Body of pancreas (tissue), 4 donors: ENCODE measurements at regions not wholly inside any gene's neighbourhood (a gene's known extent, or its start where the extent isn't known, plus 50 kb on each side); places are given as distances from the start of the nearest gene placed in this dataset.

Source experiments
- ATAC-seq: fragments of 150-250 bp; one replicate; pipeline ENCODE4 v1.9.1; 2016
- DNase-seq, 4 donors: peaks; one replicate each; pipeline ENCODE4 v3.0.0-alpha.2; 2019
- H3K27ac ChIP-seq, 4 donors: fragments of 200-600 bp; sonication (generic); 1 replicate in 3 of 4; 2 replicates in 1 of 4; pipeline versions ENCODE4 v1.5.1 to v1.6.1; 2016 to 2019; ENCODE audit warnings: mild to moderate bottlenecking in 1 of 4, mixed read lengths in 1 of 4, moderate library complexity in 1 of 4
- H3K27me3 ChIP-seq, 2 donors: fragments of 200-600 bp; sonication (generic); one replicate each; pipeline ENCODE4 v1.6.0; 2016; ENCODE audit warnings: mild to moderate bottlenecking in 1 of 2
- H3K36me3 ChIP-seq, 2 donors: fragments of 200-600 bp; sonication (generic); replicated peaks in 1 of 2; 2 replicates each; pipeline ENCODE4 v1.5.1; 2016; ENCODE audit warnings: low read depth in 2 of 2; ENCODE audit not compliant: insufficient read depth in 1 of 2
- H3K4me1 ChIP-seq: fragments of 200-600 bp; sonication (generic); one replicate; pipeline ENCODE4 v1.6.0; 2016
- H3K4me3 ChIP-seq, 2 donors: fragments of 200-600 bp; sonication (generic); 1 replicate in 1 of 2; 2 replicates in 1 of 2; pipeline ENCODE4 v1.5.1; 2016 to 2019
- H3K9me3 ChIP-seq, 3 donors: fragments of 200-600 bp; sonication (generic); 1 replicate in 2 of 3; 2 replicates in 1 of 3; pipeline ENCODE4 v1.5.1; 2016
- CTCF ChIP-seq, 7 experiments: fragments of 450-650 bp in 4 of 7; fragments of 200-600 bp in 3 of 7; sonication (generic) in 3 of 7; IDR thresholded peaks; one replicate each; pipeline ENCODE4 v1.5.1; 2016 to 2019; ENCODE audit warnings: antibody characterized with exemption in 7 of 7
- POLR2A ChIP-seq, 3 donors: fragments of 450-650 bp; IDR thresholded peaks; one replicate each; pipeline ENCODE4 v1.6.1; 2016; ENCODE audit warnings: antibody characterized with exemption in 3 of 3, mild to moderate bottlenecking in 2 of 3
- WGBS, 2 donors: methylation state at CpG; one replicate each; pipeline ENCODE4 v1.1.5; 2017; 5-methylcytosine and 5-hydroxymethylcytosine counted together
- intact Hi-C: fragments of 100-400 bp; cut with DNase I; formaldehyde crosslinking; loops from one replicate; pipeline ENCODE4 v1.15.1; 2023

- no peak for DNase-seq
- WGBS, 2 donors = 43 to 61% methylated on average over 2 of the region's 2 CpGs
- H3K27me3 ChIP-seq = peaks cover 0 to 47% of the 10 kb centered on the region in 2 donors
- H3K9me3 ChIP-seq = no peaks in the 10 kb centered on the region
- H3K4me1 ChIP-seq = peaks cover 30% of the 10 kb centered on the region
- intact Hi-C loops = no loop called here
- TF ChIP-seq POLR2A (IDR thresholded peaks at IDR 0.05) (no peak), CTCF (IDR thresholded peaks at IDR 0.05) (no peak)
- H3K4me3 ChIP-seq = no peak overlapping the region
- H3K27ac ChIP-seq = no peak overlapping the region
- no peaks in the 10 kb centered on the region for H3K36me3 ChIP-seq
- no peak for ATAC-seq
Observed at GRCh38 chr15:89413877-89414276, 79.3 kb upstream of the POLG start.

- Histone ChIP-seq H3K27me3 (peaks cover 0 to 47% of the 10 kb centered on the region in 2 donors), H3K4me3 (no peak overlapping the region), H3K36me3 (no peaks in the 10 kb centered on the region), H3K9me3 (no peaks in the 10 kb centered on the region), H3K4me1 (peaks cover 37% of the 10 kb centered on the region), H3K27ac (no peak overlapping the region)
- 6 to 11% methylated on average over 11 of the region's 11 CpGs for WGBS, 2 donors
- no peak for TF ChIP-seq CTCF (IDR thresholded peaks at IDR 0.05)
- ATAC-seq (no peak), DNase-seq (no peak)
- intact Hi-C loops = no loop called here
Observed at GRCh38 chr15:89412905-89413411, 78.3 kb upstream of the POLG start.

GRCh38 chr15:89410039-89410435, 75.4 kb upstream of the POLG start:
- Histone ChIP-seq H3K27ac (no peak overlapping the region), H3K36me3 (no peaks in the 10 kb centered on the region), H3K4me3 (no peak overlapping the region), H3K27me3 (peaks cover 0 to 66% of the 10 kb centered on the region in 2 donors), H3K9me3 (no peaks in the 10 kb centered on the region), H3K4me1 (peaks cover 49% of the 10 kb centered on the region)
- intact Hi-C loops = no loop called here
- WGBS, 2 donors = 45 to 55% methylated on average over 18 to 19 of the region's 19 CpGs
- no peak for DNase-seq
- TF ChIP-seq POLR2A (IDR thresholded peaks at IDR 0.05) (no peak), CTCF (IDR thresholded peaks at IDR 0.05) (no peak)
- ATAC-seq = no peak

GRCh38 chr15:89409184-89410038, 74.8 kb upstream of the POLG start:
- H3K9me3 ChIP-seq = no peaks in the 10 kb centered on the region
- H3K4me1 ChIP-seq = peaks cover 49% of the 10 kb centered on the region
- ATAC-seq (no peak), DNase-seq (no peak)
- H3K4me3 ChIP-seq = no peak overlapping the region
- TF ChIP-seq POLR2A (IDR thresholded peaks at IDR 0.05) = no peak
- intact Hi-C loops = no loop called here
- WGBS, 2 donors = 15 to 21% methylated on average over 39 to 53 of the region's 56 CpGs
- peaks cover 0 to 69% of the 10 kb centered on the region in 2 donors for H3K27me3 ChIP-seq
- no peak overlapping the region for H3K27ac ChIP-seq
- no peaks in the 10 kb centered on the region for H3K36me3 ChIP-seq

- Histone ChIP-seq H3K9me3 (no peaks in the 10 kb centered on the region), H3K4me1 (peaks cover 49% of the 10 kb centered on the region), H3K4me3 (no peak overlapping the region), H3K27me3 (peaks cover 0 to 75% of the 10 kb centered on the region in 2 donors), H3K36me3 (no peaks in the 10 kb centered on the region), H3K27ac (no peak overlapping the region)
- DNase-seq = no peak
- intact Hi-C loops = no loop called here
- 8 to 10% methylated on average over 29 to 33 of the region's 33 CpGs for WGBS, 2 donors
- ATAC-seq = no peak
- TF ChIP-seq POLR2A (IDR thresholded peaks at IDR 0.05) = no peak
- TF ChIP-seq CTCF (IDR thresholded peaks at IDR 0.05) = no peak
Observed at GRCh38 chr15:89408372-89409183, 74.0 kb upstream of the POLG start.
